HG03469 (cell line): ENCODE measurements at regions not wholly inside any gene's neighbourhood (a gene's known extent, or its start where the extent isn't known, plus 50 kb on each side); places are given as distances from the start of the nearest gene placed in this dataset.
A peak's percentile ranks its signal among the peaks of the same experiment; 100 is the strongest.
"Not testable (repeated sequence)": the region's sequence is repeated elsewhere in the genome, so short reads cannot be mapped to it uniquely, and the experiment has no call there.

Experiments
- ATAC-seq: cut with Tn5 transposase; IDR thresholded peaks from one replicate; pipeline ENCODE4 v1.9.1; 2021; ENCODE audit warnings: mild to moderate bottlenecking, moderate library complexity, moderate number of reproducible peaks; ENCODE audit not compliant: unreplicated experiment

GRCh38 chr7:35853194-35853593 lies 52.3 kb downstream of the SEPTIN7 start:
- ATAC-seq: not testable (repeated sequence)

GRCh38 chr7:35854311-35854710 lies 53.5 kb downstream of the SEPTIN7 start:
- ATAC-seq: no peak

- ATAC-seq: no peak
Measured at GRCh38 chr7:35856175-35856574, 55.3 kb downstream of the SEPTIN7 start.

GRCh38 chr7:35860664-35861063 lies 59.8 kb downstream of the SEPTIN7 start:
- ATAC-seq: no peak

- ATAC-seq: no peak
Measured at GRCh38 chr7:35865287-35865686, 64.4 kb downstream of the SEPTIN7 start.

- no peak for ATAC-seq
Measured at GRCh38 chr7:35866186-35866585, 65.3 kb downstream of the SEPTIN7 start.

- ATAC-seq: not testable (repeated sequence)
Measured at GRCh38 chr7:35869117-35869516, 68.3 kb downstream of the SEPTIN7 start.

- no peak for ATAC-seq
Measured at GRCh38 chr7:35869810-35870209, 69.0 kb downstream of the SEPTIN7 start.

- ATAC-seq: no peak
Measured at GRCh38 chr7:35871856-35872255, 71.0 kb downstream of the SEPTIN7 start.

GRCh38 chr7:35874886-35875285 lies 74.0 kb downstream of the SEPTIN7 start:
- no peak for ATAC-seq

GRCh38 chr7:35875292-35875691 lies 74.4 kb downstream of the SEPTIN7 start:
- ATAC-seq: no peak

GRCh38 chr7:35878351-35878750 lies 77.5 kb downstream of the SEPTIN7 start:
- ATAC-seq: no peak

- not testable (repeated sequence) for ATAC-seq
Measured at GRCh38 chr7:35887430-35887829, 86.6 kb downstream of the SEPTIN7 start.

GRCh38 chr7:35889001-35889400 lies 88.1 kb downstream of the SEPTIN7 start:
- ATAC-seq: no peak

GRCh38 chr7:35889870-35890269 lies 89.0 kb downstream of the SEPTIN7 start:
- ATAC-seq: no peak

GRCh38 chr7:35891004-35891830 lies 90.4 kb downstream of the SEPTIN7 start:
- ATAC-seq: no peak

GRCh38 chr7:35893649-35894048 lies 92.8 kb downstream of the SEPTIN7 start:
- ATAC-seq: no peak

GRCh38 chr7:35894721-35895120 lies 93.9 kb downstream of the SEPTIN7 start:
- ATAC-seq: no peak

- no peak for ATAC-seq
Measured at GRCh38 chr7:35900651-35901050, 99.8 kb downstream of the SEPTIN7 start.

GRCh38 chr7:35905555-35905954 lies 104.7 kb downstream of the SEPTIN7 start:
- no peak for ATAC-seq

- ATAC-seq: peak; percentile 73
Measured at GRCh38 chr7:35906191-35906908, 105.5 kb downstream of the SEPTIN7 start.
